Caco-2 (cell line): ENCODE measurements at regions not wholly inside any gene's neighbourhood (a gene's known extent, or its start where the extent isn't known, plus 50 kb on each side); places are given as distances from the start of the nearest gene placed in this dataset.

Experiments
- BruUV-seq: library from RNA; stranded (reverse); fragments of 400-500 nt; replicated peaks from 2 replicates; lab custom pipeline; 2021; lab: Mats Ljungman, UMichigan
- CTCF ChIA-PET: fragments of 300-600 bp; sonication (Branson Sonifier 250); formaldehyde crosslinking; loops from one replicate; lab custom pipeline; 2022; ENCODE audit warnings: antibody characterized with exemption; lab: Charles Lee
- POLR2A ChIA-PET: fragments of 300-600 bp; sonication (Branson Sonifier 250); formaldehyde crosslinking; loops from one replicate; lab custom pipeline; 2022; ENCODE audit warnings: antibody characterized with exemption; lab: Charles Lee
- DNase-seq, 2 experiments: peaks; one replicate each; pipeline versions ENCODE4 v3.0.0 to v3.0.0-alpha.2; 2020 to 2022
- H3K27me3 ChIP-seq: replicated peaks from 2 replicates; pipeline ENCODE4 v1.6.0; 2011; ENCODE audit warnings: low read length; ENCODE audit not compliant: control insufficient read depth, insufficient read depth
- H3K36me3 ChIP-seq: 2 replicates; pipeline ENCODE4 v1.5.1; 2011; ENCODE audit warnings: low read length; ENCODE audit not compliant: control insufficient read depth, insufficient read depth
- H3K4me1 ChIP-seq: fragments of 250-450 bp; sonication (Bioruptor Pico); 2 replicates; pipeline ENCODE4 v1.5.1; 2020; ENCODE audit warnings: mild to moderate bottlenecking
- H3K4me3 ChIP-seq: 2 replicates; pipeline ENCODE4 v1.5.1; 2011; ENCODE audit warnings: low read depth, mild to moderate bottlenecking, control low read depth, low read length
- H3K9me3 ChIP-seq: fragments of 250-450 bp; sonication (Bioruptor Pico); 2 replicates; pipeline ENCODE4 v1.5.1; 2020; ENCODE audit warnings: mild to moderate bottlenecking, moderate library complexity
- H3K27ac Mint-ChIP-seq: one replicate; pipeline ENCODE4 v1.8.0; 2022; ENCODE audit warnings: mixed read lengths; ENCODE audit not compliant: unreplicated experiment
- H3K27me3 Mint-ChIP-seq: one replicate; pipeline ENCODE4 v1.8.0; 2022; ENCODE audit warnings: mixed read lengths; ENCODE audit not compliant: insufficient read depth, unreplicated experiment
- H3K36me3 Mint-ChIP-seq: one replicate; pipeline ENCODE4 v1.8.0; 2022; ENCODE audit warnings: mild to moderate bottlenecking, mixed read lengths; ENCODE audit not compliant: insufficient read depth, unreplicated experiment
- H3K4me1 Mint-ChIP-seq: one replicate; pipeline ENCODE4 v1.8.0; 2022; ENCODE audit warnings: low read depth, mixed read lengths; ENCODE audit not compliant: unreplicated experiment
- H3K4me3 Mint-ChIP-seq: one replicate; pipeline ENCODE4 v1.8.0; 2022; ENCODE audit warnings: mild to moderate bottlenecking, moderate library complexity, mixed read lengths; ENCODE audit not compliant: unreplicated experiment
- H3K9me3 Mint-ChIP-seq: one replicate; pipeline ENCODE4 v1.8.0; 2022; ENCODE audit warnings: mixed read lengths; ENCODE audit not compliant: unreplicated experiment
- intact Hi-C: fragments of 100-400 bp; cut with micrococcal nuclease; formaldehyde crosslinking; loops from one replicate; pipeline ENCODE4 v1.10.0; 2022; ENCODE audit not compliant: unreplicated experiment
- TF ChIP-seq, protein P1 (sequence below), 2 experiments: fragments of 200-600 bp in 1 of 2; IDR thresholded peaks; 1 replicate in 1 of 2; 2 replicates in 1 of 2; pipeline versions ENCODE4 v1.5.1 to v1.8.0; 2011 to 2022; ENCODE audit warnings: antibody characterized with exemption in 1 of 2, control low read depth in 1 of 2, inconsistent platforms in 1 of 2, low read depth in 1 of 2, low read length in 1 of 2, mild to moderate bottlenecking in 1 of 2, moderate library complexity in 1 of 2; ENCODE audit not compliant: insufficient read depth in 1 of 2, severe bottlenecking in 1 of 2, unreplicated experiment in 1 of 2

DNA sequence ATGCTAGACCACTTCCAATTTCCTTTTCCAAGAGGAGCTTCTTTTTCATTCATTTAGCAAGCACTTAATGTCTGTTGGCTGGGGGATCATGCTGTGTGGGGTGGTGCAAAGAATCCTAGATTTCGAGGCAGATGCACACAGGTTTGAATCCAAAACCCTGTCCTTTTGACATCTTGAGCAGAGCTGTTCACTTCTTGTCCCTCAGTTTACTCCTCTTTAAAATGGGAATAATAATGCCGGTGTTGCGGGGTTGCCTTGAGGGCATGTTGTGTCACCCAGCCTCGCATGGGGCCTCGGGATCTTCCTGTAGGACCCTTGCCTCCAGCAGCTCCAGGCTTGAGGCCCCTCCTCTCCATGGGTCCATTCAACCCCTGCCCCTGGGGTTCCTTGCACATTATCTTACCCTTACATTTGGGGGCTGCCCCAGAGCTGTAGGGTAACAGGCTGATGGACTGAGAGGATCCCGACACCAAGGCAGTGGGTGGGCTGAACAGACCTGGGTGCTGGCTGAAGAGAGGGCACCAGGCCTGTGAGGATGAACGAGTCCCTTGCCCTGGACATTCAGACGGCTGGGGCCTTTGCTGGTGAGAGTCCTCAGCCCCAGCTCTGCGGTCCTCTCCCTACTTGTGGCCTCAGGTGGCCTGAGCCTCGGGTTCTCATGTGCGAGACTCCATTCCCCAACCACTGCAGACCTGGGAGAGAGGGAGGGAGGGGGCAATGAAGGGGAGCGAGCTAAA lies 145.8 kb downstream of the BARX1 start:
- no peaks in the 10 kb centered on the region for H3K4me1 ChIP-seq
- no peak for DNase-seq
- H3K9me3 ChIP-seq: no peaks in the 10 kb centered on the region
- no peak overlapping the region for H3K4me3 Mint-ChIP-seq
- H3K36me3 Mint-ChIP-seq: no peaks in the 10 kb centered on the region
- BruUV-seq: no TSS peak
- ChIA-PET CTCF (no interaction called here), POLR2A (no interaction called here)
- H3K4me1 Mint-ChIP-seq: no peaks in the 10 kb centered on the region
- no peaks in the 10 kb centered on the region for H3K36me3 ChIP-seq
- TF ChIP-seq, protein P1, sequence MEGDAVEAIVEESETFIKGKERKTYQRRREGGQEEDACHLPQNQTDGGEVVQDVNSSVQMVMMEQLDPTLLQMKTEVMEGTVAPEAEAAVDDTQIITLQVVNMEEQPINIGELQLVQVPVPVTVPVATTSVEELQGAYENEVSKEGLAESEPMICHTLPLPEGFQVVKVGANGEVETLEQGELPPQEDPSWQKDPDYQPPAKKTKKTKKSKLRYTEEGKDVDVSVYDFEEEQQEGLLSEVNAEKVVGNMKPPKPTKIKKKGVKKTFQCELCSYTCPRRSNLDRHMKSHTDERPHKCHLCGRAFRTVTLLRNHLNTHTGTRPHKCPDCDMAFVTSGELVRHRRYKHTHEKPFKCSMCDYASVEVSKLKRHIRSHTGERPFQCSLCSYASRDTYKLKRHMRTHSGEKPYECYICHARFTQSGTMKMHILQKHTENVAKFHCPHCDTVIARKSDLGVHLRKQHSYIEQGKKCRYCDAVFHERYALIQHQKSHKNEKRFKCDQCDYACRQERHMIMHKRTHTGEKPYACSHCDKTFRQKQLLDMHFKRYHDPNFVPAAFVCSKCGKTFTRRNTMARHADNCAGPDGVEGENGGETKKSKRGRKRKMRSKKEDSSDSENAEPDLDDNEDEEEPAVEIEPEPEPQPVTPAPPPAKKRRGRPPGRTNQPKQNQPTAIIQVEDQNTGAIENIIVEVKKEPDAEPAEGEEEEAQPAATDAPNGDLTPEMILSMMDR (IDR thresholded peaks at IDR 0.05; ENCODE audit: insufficient read depth in 1 of 2, low read depth in 1 of 2, low read length in 1 of 2, severe bottlenecking in 1 of 2, unreplicated experiment in 1 of 2): no peak
- H3K27ac Mint-ChIP-seq: no peak overlapping the region
- H3K27me3 ChIP-seq: no peaks in the 10 kb centered on the region
- no peak overlapping the region for H3K4me3 ChIP-seq
- H3K9me3 Mint-ChIP-seq: no peaks in the 10 kb centered on the region
- intact Hi-C loops: no loop called here
- H3K27me3 Mint-ChIP-seq: no peaks in the 10 kb centered on the region

DNA sequence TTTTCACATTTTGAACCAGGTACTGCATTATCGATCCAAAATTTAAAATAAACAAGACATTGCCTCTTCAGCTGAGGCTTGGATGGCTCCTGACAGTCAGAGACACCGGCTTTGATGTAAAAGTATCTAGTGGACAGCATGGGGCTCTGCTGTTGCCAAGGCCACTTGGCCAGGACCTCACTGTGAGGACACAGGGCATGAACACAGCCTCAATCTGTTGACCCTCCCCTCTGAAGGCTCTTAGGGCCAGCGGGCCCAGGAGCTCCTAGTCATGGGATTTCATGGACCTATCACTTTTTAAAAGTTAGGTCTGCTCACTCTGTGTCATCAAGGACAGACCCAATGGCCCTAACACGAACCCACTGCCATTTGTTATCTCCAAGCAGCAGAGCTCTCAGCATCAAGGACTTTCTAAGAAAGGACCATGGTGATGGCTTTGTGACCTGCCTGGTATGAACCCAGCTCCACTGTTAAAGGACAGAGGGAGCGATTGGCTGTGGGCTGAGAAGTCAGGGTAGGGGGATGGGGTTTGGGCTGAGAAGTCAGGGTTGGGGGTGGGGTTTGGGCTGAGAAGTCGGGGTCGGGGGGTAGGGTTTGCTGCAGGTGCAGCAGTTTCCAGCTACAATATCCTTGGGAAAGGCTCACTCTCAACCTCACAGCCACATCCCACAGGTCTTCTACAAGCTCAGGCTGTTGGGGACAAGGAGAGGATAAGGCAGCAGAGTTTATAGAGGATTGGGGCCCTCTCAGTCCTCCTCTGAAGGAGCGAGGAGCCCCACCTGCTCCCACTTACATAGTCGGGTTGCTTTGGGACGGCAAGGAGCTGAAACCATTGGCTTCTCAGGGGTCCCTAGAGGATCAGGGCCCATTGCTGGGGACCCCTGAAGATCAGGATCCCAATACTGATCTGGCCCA lies 146.8 kb downstream of the BARX1 start:
- intact Hi-C loops: no loop called here
- no TSS peak for BruUV-seq
- Mint-ChIP-seq H3K9me3 (no peaks in the 10 kb centered on the region), H3K36me3 (no peaks in the 10 kb centered on the region), H3K4me1 (no peaks in the 10 kb centered on the region), H3K4me3 (no peak overlapping the region), H3K27ac (no peak overlapping the region), H3K27me3 (no peaks in the 10 kb centered on the region)
- Histone ChIP-seq H3K36me3 (no peaks in the 10 kb centered on the region), H3K4me1 (no peaks in the 10 kb centered on the region), H3K4me3 (no peak overlapping the region), H3K27me3 (no peaks in the 10 kb centered on the region), H3K9me3 (no peaks in the 10 kb centered on the region)
- ChIA-PET POLR2A (no interaction called here), CTCF (no interaction called here)
- DNase-seq: no peak
- TF ChIP-seq, protein P1 (IDR thresholded peaks at IDR 0.05; ENCODE audit: insufficient read depth in 1 of 2, low read depth in 1 of 2, low read length in 1 of 2, severe bottlenecking in 1 of 2, unreplicated experiment in 1 of 2): no peak

DNA sequence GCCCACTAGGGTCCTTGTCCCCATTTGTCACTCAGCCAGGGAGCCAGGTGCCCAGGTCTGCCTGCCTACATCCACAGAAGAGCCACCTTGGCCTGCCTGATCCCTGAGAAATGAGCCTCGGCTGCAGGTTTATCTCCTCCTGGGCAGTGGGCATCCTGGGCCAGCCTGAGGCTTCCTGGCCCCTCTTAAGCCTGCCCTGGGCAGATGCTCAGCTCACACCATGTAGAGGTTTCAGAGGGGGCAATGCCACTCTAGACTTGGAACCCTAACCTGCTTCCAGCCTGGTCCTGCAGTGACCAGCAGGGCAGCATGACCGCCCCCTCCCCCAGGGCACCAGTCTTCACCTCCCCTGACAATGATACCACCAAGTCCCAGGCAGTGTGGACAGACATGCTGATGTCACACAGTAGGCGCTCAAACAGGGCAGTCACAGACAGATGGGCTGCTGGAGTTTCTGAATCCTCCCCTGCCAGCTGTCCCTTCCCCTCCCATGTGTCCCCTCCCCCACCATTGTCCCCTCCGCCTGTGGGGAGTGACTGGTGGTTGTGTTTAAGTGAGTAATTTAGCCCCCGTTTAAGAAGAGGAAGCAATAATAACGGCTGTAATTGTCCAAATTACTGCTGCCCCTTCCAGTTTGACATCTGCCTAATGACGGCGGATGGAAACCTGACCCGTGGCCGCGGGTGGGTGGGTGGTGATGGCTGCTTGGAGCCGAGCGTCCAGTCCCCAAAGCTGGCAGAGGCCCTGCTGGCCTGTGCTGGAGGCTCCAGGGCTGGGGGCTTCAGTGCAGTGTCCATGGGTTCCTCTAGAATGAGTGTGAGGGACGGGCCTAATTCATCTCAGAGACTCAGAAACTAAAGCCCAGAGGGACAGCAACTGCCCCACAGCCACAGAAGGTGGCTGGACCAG lies 147.7 kb downstream of the BARX1 start:
- no peaks in the 10 kb centered on the region for H3K4me1 Mint-ChIP-seq
- TF ChIP-seq, protein P1 (IDR thresholded peaks at IDR 0.05; ENCODE audit: insufficient read depth in 1 of 2, low read depth in 1 of 2, low read length in 1 of 2, severe bottlenecking in 1 of 2, unreplicated experiment in 1 of 2): no peak
- no peaks in the 10 kb centered on the region for H3K36me3 Mint-ChIP-seq
- CTCF ChIA-PET: no interaction called here
- intact Hi-C loops: no loop called here
- Histone ChIP-seq H3K4me1 (no peaks in the 10 kb centered on the region), H3K9me3 (no peaks in the 10 kb centered on the region), H3K27me3 (no peaks in the 10 kb centered on the region), H3K36me3 (no peaks in the 10 kb centered on the region), H3K4me3 (no peak overlapping the region)
- no TSS peak for BruUV-seq
- H3K27ac Mint-ChIP-seq: no peak overlapping the region
- DNase-seq: no peak
- H3K9me3 Mint-ChIP-seq: no peaks in the 10 kb centered on the region
- H3K4me3 Mint-ChIP-seq: no peak overlapping the region
- POLR2A ChIA-PET: no interaction called here
- no peaks in the 10 kb centered on the region for H3K27me3 Mint-ChIP-seq
